ENCODE measurements at regions not wholly inside any gene's neighbourhood (a gene's known extent, or its start where the extent isn't known, plus 50 kb on each side); places are given as distances from the start of the nearest gene placed in this dataset.

GRCh38 chr21:16619281-16619680 lies 889.5 kb downstream of the USP25 start:
- DNase-seq (ENCODE audit: low read depth in 3 of 3, low spot score in 1 of 3), result no peak

- DNase-seq (ENCODE audit: low read depth in 3 of 3, low spot score in 1 of 3), result no peak
These were observed 891.1 kb downstream of the USP25 start for GRCh38 chr21:16620786-16621320.

- no peak for DNase-seq (ENCODE audit: low read depth in 3 of 3, low spot score in 1 of 3)
These were observed 888.2 kb upstream of the CXADR start for GRCh38 chr21:16624479-16625118.

DNA sequence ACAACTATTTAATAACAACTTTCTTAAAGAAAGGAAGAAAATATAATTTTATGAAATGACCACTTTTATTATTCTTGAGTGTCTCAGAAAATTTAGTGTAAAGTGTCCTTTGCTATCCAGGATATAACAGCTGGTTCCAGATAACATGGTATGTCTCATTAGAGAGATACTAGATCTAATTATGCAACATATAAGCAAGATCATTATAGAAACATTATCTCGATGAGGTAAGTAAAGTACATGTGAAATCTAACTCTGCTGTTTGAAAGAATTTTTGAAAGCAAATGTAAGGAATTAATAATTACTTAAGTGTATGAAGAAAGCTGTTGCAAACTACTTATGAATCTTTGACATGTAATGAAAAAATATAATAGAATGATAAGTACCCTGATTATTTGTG lies 887.4 kb upstream of the CXADR start:
- DNase-seq (ENCODE audit: low read depth in 3 of 3, low spot score in 1 of 3), result no peak

GRCh38 chr21:16633831-16634459 lies 878.9 kb upstream of the CXADR start:
- no peak for DNase-seq (ENCODE audit: low read depth in 3 of 3, low spot score in 1 of 3)

DNA sequence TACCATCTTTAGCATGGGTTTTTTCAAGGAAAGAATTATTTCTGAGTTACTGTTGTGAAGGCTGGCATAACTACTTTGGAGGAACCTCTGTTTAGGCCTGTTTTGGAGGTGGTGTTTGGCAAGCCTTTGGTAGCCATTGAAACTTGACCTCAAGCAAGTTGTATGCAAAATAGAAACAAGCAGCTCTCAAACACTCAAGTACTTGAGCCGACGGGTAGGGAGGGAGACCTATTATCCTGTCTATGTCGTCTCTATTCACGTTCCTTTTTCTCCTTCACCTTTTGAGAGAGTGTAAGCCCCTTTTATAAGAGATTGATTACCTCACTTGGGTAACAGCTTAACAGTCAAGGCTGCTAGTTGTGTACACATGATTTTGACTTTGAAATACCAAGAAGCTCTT lies 878.3 kb upstream of the CXADR start:
- DNase-seq (ENCODE audit: low read depth in 3 of 3, low spot score in 1 of 3), result no peak

GRCh38 chr21:16640297-16641027 lies 872.4 kb upstream of the CXADR start:
- DNase-seq (ENCODE audit: low read depth in 3 of 3, low spot score in 1 of 3), result no peak

GRCh38 chr21:16642353-16642752 lies 870.5 kb upstream of the CXADR start:
- DNase-seq (ENCODE audit: low read depth in 3 of 3, low spot score in 1 of 3), result no peak

DNA sequence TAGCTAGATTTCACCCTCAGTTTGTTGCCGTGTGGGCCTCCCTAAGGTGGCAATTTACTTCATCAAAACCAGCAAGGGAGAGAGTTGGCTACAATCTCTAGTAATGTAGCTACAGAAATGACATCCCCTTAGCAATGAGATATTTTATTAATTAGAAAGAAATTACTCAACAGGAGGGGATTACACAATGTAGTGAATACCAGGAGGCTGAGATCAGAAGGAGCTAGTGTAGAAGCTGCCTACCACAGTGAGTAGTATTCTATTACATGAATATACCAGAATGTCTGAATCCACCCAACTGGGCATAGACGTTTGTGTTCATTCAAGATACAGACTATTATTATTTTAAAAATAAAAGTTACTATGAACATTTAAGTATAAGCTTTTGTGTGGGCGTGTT lies 868.2 kb upstream of the CXADR start:
- no peak for DNase-seq (ENCODE audit: low read depth in 3 of 3, low spot score in 1 of 3)

- DNase-seq (ENCODE audit: low read depth in 3 of 3, low spot score in 1 of 3), result no peak
These were observed 862.0 kb upstream of the CXADR start for GRCh38 chr21:16650714-16651366.

- DNase-seq (ENCODE audit: low read depth in 3 of 3, low spot score in 1 of 3), result no peak
These were observed 860.9 kb upstream of the CXADR start for GRCh38 chr21:16651956-16652355.

DNA sequence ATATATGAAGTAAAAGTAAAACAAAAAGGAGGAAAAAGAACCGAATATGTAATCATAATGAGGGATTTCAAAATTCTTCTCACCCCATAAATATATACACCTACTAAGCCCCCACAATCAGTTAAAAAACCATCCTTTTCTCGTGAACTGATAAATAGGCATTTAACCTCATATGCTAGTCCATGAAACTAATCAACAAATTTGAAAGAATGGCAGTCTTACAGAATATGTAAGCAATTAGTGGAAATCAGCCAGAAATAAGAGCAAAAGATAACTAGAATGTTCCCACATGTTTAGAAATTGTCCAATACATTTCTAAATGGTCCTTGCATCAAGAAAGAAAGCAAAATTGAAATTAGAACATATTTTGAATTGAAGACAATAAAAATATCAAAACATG lies 849.4 kb upstream of the CXADR start:
- DNase-seq (ENCODE audit: low read depth in 3 of 3, low spot score in 1 of 3), result no peak

GRCh38 chr21:16667395-16667794 lies 845.4 kb upstream of the CXADR start:
- DNase-seq (ENCODE audit: low read depth in 3 of 3, low spot score in 1 of 3), result no peak

DNA sequence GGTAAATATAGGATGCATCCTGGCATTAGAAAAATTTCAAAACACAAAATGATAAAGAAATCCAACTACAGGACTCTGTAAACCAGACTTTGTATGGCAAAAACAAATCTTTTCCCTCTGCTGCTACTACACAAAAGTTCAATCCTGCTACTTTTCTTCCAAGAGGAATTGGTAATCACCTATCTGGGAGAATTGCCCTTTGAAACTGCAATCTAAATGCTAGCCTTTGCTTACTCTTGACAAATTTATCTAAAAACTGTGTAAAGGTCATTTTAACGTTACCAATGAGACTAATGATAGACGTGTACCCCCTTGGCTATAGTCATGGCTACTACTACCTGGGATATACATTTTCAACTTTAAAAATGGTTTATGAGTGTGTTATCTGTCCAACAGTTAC lies 837.9 kb upstream of the CXADR start:
- DNase-seq (ENCODE audit: low read depth in 3 of 3, low spot score in 1 of 3), result no peak

DNA sequence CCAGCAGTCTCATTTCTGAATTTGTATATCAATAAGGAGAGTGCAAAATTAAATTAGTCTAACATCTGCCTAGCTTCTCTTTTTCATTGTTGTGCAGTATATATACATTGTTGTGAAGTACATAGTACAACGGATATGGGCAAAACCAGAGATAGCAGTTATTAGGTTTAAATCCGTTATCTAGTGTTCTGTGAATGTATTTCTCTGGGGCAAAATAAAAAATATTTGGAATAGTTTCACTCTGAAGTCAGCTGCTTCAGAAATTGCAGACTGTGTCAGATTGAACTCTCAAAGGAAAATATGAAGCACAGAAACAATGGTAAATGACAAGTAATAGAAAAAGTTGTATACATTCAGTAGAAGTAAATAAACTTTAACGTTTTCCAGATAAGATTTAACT lies 836.5 kb upstream of the CXADR start:
- DNase-seq (ENCODE audit: low read depth in 3 of 3, low spot score in 1 of 3), result no peak

- DNase-seq (ENCODE audit: low read depth in 3 of 3, low spot score in 1 of 3), result no peak
These were observed 834.2 kb upstream of the CXADR start for GRCh38 chr21:16678429-16679160.

GRCh38 chr21:16695074-16695473 lies 817.8 kb upstream of the CXADR start:
- no peak for DNase-seq (ENCODE audit: low read depth in 3 of 3, low spot score in 1 of 3)

GRCh38 chr21:16707274-16707673 lies 805.6 kb upstream of the CXADR start:
- no peak for DNase-seq (ENCODE audit: low read depth in 3 of 3, low spot score in 1 of 3)

GRCh38 chr21:16708101-16708835 lies 804.6 kb upstream of the CXADR start:
- no peak for DNase-seq (ENCODE audit: low read depth in 3 of 3, low spot score in 1 of 3)

- DNase-seq (ENCODE audit: low read depth in 3 of 3, low spot score in 1 of 3), result no peak
These were observed 802.8 kb upstream of the CXADR start for GRCh38 chr21:16709866-16710550.
